H54 (cell line): ENCODE measurements at regions not wholly inside any gene's neighbourhood (a gene's known extent, or its start where the extent isn't known, plus 50 kb on each side); places are given as distances from the start of the nearest gene placed in this dataset.

Experiments
- DNase-seq: peaks from one replicate; pipeline ENCODE4 v3.0.0; 2011; ENCODE audit warnings: low spot score, mixed read lengths; ENCODE audit not compliant: insufficient read length
- FAIRE-seq: peaks from 3 replicates; lab custom pipeline; 2011; peaks lifted over from hg19 to GRCh38; lab: Jason Lieb, UNC
- POLR2A ChIP-seq: IDR thresholded peaks from 2 replicates; pipeline ENCODE4 v1.6.1; 2011; ENCODE audit warnings: low read depth, mild to moderate bottlenecking, low read length

GRCh38 chr2:7835693-7836680 is 845.9 kb upstream of the ID2 start:
- FAIRE-seq (no peak), DNase-seq (no peak)
- no peak for TF ChIP-seq POLR2A

GRCh38 chr2:7837237-7837760 is 844.6 kb upstream of the ID2 start:
- no peak for TF ChIP-seq POLR2A
- FAIRE-seq (no peak), DNase-seq (no peak)

- TF ChIP-seq POLR2A, result no peak
- FAIRE-seq, result no peak
These were observed 843.2 kb upstream of the ID2 start for GRCh38 chr2:7838669-7839068.

GRCh38 chr2:7840651-7841380 is 841.0 kb upstream of the ID2 start:
- TF ChIP-seq POLR2A, result no peak
- no peak for FAIRE-seq
- no peak for DNase-seq

More at GRCh38 chr2:7838669-7839068, 843.2 kb upstream of the ID2 start:
- no peak for DNase-seq

GRCh38 chr2:7841751-7842150 is 840.1 kb upstream of the ID2 start:
- DNase-seq, result no peak
- no peak for FAIRE-seq
- no peak for TF ChIP-seq POLR2A

GRCh38 chr2:7844414-7844965 is 837.4 kb upstream of the ID2 start:
- DNase-seq (no peak), FAIRE-seq (no peak)
- TF ChIP-seq POLR2A, result no peak

- no peak for FAIRE-seq
- TF ChIP-seq POLR2A, result no peak
- no peak for DNase-seq
These were observed 836.5 kb upstream of the ID2 start for GRCh38 chr2:7845332-7845731.

- DNase-seq (no peak), FAIRE-seq (no peak)
- no peak for TF ChIP-seq POLR2A
These were observed 835.2 kb upstream of the ID2 start for GRCh38 chr2:7846607-7847006.

GRCh38 chr2:7847321-7847720 is 834.5 kb upstream of the ID2 start:
- no peak for FAIRE-seq
- no peak for DNase-seq
- no peak for TF ChIP-seq POLR2A

GRCh38 chr2:7849027-7849426 is 832.8 kb upstream of the ID2 start:
- TF ChIP-seq POLR2A, result no peak
- FAIRE-seq, result no peak
- DNase-seq, result no peak

GRCh38 chr2:7849531-7849930 is 832.3 kb upstream of the ID2 start:
- TF ChIP-seq POLR2A, result no peak
- no peak for FAIRE-seq
- DNase-seq, result no peak

GRCh38 chr2:7852546-7852945 is 829.3 kb upstream of the ID2 start:
- no peak for TF ChIP-seq POLR2A
- FAIRE-seq (no peak), DNase-seq (no peak)

GRCh38 chr2:7857904-7858303 is 824.0 kb upstream of the ID2 start:
- DNase-seq, result no peak
- no peak for FAIRE-seq
- TF ChIP-seq POLR2A, result no peak

- DNase-seq, result no peak
- no peak for TF ChIP-seq POLR2A
- FAIRE-seq, result no peak
These were observed 823.2 kb upstream of the ID2 start for GRCh38 chr2:7858624-7859023.

- DNase-seq, result no peak
- TF ChIP-seq POLR2A, result no peak
- no peak for FAIRE-seq
These were observed 821.2 kb upstream of the ID2 start for GRCh38 chr2:7860693-7861092.
